NCI-H1417 (cell line): ENCODE measurements at regions not wholly inside any gene's neighbourhood (a gene's known extent, or its start where the extent isn't known, plus 50 kb on each side); places are given as distances from the start of the nearest gene placed in this dataset.
"Not testable (repeated sequence)": the region's sequence is repeated elsewhere in the genome, so short reads cannot be mapped to it uniquely, and the experiment has no call there.

Source experiments
- DNase-seq, 3 experiments: peaks; one replicate each; lab custom pipeline; 2025; lab: John Stamatoyannopoulos, UW

DNA sequence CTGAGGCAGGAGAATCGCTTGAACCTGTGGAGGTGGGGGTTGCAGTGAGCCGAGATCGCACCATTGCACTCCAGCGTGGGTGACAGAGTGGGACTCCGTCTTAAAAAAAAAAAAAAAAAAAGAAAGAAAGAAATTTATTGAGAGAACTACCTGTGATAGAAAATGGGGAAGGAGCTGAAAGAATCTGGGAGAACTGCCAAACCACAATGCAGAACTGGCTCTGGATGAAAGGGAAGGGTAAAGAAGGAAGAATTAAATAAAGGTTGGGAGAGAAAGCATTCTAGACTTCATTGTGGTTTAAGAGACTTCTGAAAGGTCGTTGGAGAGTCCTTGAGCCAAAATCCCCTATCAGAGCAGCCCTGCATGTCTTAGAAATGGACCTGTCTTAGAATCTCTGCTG lies 567.9 kb upstream of the HTR2C start:
- no peak for DNase-seq

GRCh38 chrX:114006664-114007063 lies 577.2 kb upstream of the HTR2C start:
- DNase-seq, result no peak

- no peak for DNase-seq
Observed at GRCh38 chrX:113996781-113997180, 587.1 kb upstream of the HTR2C start.

- DNase-seq, result not testable (repeated sequence)
Observed at GRCh38 chrX:113991720-113992119, 592.2 kb upstream of the HTR2C start.

DNA sequence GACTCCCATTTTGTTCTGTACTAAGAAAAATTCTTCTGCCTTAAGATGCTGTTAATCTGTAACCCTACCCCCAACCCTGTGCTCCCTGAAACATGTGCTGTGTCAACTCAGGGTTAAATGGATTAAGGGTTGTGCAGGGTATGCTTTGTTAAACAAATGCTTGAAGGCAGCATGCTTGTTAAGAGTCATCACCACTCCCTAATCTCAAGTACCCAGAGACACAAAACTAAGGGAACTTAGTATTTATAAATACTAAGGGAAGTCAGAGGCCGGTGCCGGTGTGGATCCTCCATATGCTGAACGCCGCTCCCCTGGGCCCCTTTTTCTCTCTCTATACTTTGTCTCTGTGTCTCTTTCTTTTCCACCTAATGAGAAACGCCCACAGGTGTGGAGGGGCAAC lies 593.2 kb upstream of the HTR2C start:
- DNase-seq, result not testable (repeated sequence)

DNA sequence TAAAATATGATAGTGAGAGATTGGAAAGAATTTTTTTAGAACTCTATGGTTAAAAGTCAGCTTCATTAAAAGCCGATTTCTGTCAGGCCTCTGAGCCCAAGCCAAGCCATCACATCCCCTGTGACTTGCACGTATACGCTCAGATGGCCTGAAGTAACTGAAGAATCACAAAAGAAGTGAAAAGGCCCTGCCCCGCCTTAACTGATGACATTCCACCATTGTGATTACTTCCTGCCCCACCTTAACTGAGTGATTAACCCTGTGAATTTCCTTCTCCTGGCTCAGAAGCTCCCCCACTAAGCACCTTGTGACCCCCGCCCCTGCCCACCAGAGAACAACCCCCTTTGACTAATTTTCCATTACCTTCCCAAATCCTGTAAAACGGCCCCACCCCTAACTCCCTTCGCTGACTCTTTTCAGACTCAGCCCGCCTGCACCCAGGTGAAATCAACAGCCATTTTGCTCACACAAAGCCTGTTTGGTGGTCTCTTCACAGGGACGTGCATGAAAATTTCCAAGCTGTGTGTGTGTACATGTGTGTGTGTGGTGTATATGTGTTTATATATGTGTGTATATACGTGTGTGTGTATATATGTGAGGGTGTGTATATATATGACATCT lies 595.5 kb upstream of the HTR2C start:
- DNase-seq, result not testable (repeated sequence)

- DNase-seq, result no peak
Observed at GRCh38 chrX:113986427-113986826, 597.5 kb upstream of the HTR2C start.

GRCh38 chrX:113982766-113983165 lies 601.1 kb upstream of the HTR2C start:
- DNase-seq, result no peak

- no peak for DNase-seq
Observed at GRCh38 chrX:113980953-113981352, 602.9 kb upstream of the HTR2C start.

DNA sequence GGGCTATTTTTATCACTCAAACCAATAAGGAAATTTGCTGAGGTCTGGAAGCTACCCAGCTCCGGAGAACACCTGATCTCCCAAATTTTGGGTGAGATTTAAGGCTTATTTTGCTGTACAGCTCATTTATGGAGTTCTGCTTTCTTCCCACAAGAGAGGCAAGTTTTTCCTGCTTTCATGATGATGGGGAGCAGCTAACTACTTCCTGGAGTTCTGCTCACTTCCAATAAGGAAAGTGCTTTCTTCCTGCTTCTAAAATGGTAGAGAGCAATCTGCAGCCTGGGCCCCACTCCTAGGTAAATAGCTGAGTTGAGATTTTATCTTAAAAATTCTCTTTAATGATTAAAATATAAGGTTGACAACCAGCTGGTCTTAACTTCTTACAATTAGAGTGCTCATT lies 606.0 kb upstream of the HTR2C start:
- DNase-seq, result no peak

GRCh38 chrX:113975441-113975840 lies 608.4 kb upstream of the HTR2C start:
- no peak for DNase-seq

GRCh38 chrX:113974881-113975280 lies 609.0 kb upstream of the HTR2C start:
- DNase-seq, result no peak

GRCh38 chrX:113973706-113974105 lies 610.2 kb upstream of the HTR2C start:
- no peak for DNase-seq

DNA sequence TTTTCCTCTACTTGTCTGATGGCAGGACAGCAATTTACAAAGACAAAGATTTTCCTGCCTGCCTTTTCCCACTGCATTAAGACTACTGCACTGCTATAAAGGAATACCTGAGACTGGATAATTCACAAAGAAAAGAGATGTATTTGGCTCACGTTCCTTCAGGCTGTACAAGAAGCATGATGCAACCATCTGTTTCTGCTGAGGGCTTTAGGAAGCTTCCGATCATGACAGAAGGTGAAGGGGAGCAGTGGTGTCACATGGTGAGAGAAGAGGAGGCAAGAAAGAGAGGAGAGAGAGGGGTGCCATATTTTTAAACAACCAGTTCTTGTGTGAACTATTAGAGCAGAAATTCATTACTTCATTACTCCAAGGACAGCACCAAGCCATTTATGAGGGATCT lies 617.1 kb upstream of the HTR2C start:
- DNase-seq, result no peak

DNA sequence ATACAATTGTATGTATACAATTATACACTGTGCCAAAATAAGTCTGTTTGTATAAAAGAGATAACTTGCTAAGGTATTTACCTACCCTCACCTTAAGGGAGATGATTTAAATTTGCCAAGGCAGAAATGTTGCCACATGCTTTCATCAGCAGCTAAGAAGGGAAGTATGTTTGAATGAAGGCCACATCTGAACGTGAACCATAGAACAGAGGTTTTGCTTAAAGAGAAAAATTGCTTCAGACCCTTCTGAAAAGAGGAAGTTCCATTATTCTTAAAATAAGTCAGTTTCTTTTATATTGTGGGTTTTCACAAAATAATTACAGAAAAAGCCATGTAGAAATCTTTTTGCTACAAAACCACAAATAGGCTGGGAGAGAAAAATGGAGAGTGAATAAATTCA lies 621.5 kb upstream of the HTR2C start:
- no peak for DNase-seq

DNA sequence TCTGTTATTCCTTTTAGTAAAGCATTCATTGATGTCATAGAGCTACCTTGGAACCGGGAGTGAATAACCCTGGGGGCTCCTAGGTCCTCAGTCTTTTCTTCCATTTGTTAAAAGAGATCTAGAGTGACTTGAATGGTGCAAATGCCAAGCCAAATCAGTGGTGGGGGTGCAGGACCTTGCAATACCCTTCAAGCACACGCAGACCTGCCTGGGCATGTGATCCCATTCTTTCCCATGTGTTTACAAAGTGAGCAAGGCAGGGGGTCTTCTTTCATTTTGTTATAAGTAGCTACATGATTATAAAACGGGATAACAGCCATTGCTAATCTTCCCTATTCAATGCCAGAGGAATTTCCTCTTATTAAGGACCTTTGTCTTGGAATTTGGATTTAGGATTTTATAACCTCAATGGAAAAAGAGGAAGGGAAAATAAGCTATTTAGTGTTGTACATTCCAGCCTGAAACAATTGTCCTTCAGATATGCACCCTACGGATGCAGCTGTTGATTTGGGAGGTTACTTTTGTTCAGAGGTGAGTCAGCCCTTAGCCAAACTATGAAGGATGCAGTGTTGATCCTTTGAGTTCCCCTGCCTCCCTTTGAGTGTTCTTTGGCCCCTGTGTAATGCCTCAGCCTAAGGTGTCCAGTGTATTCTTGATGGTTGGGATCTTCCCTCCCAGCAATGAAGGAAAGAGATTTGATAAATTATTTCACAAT lies 623.8 kb upstream of the HTR2C start:
- no peak for DNase-seq

GRCh38 chrX:113956936-113957335 lies 627.0 kb upstream of the HTR2C start:
- DNase-seq, result no peak

DNA sequence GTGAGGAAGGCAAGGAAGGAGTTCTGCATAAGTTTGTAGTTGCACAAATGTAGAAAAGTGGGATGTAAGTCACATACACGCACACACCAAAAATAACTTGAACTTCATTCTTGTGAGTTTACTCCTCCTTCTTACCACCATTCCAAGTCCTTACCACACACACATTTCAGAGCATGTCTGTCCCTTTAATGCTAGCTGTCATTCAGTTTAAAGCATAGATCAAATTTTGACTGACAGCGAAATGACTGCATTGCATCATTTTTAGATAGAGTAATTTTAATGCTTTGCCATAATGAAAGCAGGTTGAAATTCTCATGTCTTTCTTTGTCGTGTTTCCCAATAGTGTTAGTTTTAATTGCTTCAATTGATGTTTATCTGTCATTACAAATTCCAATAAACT lies 629.6 kb upstream of the HTR2C start:
- no peak for DNase-seq

DNA sequence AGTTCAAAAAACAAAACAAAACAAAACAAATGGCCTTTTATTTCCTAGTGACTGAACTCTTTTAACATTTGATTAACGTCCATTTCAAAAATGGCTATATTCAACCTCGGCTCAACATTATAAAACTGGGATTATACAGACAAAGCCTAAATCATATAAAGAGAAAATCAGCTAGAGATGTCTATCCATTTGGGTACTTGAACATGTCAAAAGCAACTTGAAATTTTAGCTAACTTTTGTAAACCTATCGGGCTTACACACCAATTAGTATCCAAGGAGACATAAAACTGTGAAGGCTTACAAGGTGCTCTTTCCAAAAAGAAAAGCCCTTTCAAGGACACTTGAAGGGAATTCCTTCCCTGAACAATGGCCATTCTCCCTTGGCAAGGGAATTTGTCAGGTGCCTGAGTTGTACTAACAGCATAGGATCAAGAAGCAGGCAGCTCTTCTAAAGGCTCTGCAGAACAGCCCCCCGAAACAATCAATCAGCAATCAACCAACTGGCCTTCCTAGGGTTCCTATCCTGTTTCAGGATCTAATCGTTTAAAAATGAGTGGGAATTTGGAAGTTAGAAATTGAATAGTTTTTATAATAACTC lies 633.7 kb upstream of the HTR2C start:
- no peak for DNase-seq

GRCh38 chrX:113947548-113947947 lies 636.3 kb upstream of the HTR2C start:
- DNase-seq, result no peak

- no peak for DNase-seq
Observed at GRCh38 chrX:113935518-113935917, 648.4 kb upstream of the HTR2C start.

GRCh38 chrX:113933931-113934330 lies 650.0 kb upstream of the HTR2C start:
- no peak for DNase-seq

DNA sequence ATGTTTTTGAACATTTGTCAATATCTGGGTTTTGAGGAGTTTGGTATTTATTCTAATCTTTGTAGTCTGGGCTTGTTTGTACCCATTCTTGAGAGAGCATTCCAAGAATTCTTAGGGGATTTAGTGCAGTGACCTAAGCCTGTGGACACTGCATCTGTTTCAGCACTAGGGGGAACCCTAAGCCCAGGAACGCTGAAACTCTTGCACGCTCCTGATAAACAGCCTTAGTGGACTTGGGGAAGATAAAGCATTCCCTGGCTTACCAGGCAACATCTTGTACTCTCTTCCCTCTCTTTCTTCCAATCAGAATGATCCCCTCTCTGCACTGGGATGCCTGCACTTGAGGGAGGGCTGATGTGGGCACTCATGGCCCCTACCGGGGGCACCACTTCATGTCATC lies 654.9 kb upstream of the HTR2C start:
- peak; percentile 3 to 61 (median 15) for DNase-seq

DNA sequence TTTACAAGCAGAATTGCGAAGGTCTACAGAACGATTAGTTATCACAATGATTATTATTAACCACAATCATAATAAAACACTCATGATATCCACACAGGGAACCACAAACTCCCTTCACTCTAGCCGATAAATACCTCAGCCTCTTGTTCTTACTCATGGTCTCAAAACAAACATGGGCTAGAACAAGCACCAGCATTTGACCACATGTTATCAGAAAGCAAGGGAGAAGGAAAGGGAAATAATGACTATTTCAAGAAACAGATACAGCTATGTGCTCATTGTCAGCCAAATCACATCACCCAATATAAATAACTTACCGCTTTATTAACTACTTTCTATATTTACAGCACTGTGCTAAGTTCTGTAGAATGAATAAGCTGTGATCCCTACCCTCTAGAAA lies 663.2 kb upstream of the HTR2C start:
- no peak for DNase-seq
